Activated CD4-positive, CD25-positive, alpha-beta regulatory T cell (primary cell): ENCODE measurements at regions not wholly inside any gene's neighbourhood (a gene's known extent, or its start where the extent isn't known, plus 50 kb on each side); places are given as distances from the start of the nearest gene placed in this dataset.

Source experiments
- DNase-seq, 4 experiments: peaks; one replicate each; lab custom pipeline; 2025; lab: John Stamatoyannopoulos, UW

GRCh38 chr6:165913676-165914570 lies 250.9 kb upstream of the PDE10A start:
- no peak for DNase-seq

- no peak for DNase-seq
These were observed 247.3 kb upstream of the PDE10A start for GRCh38 chr6:165910184-165910966.

- no peak for DNase-seq
These were observed 243.7 kb upstream of the PDE10A start for GRCh38 chr6:165906736-165907135.

GRCh38 chr6:165905744-165906143 lies 242.7 kb upstream of the PDE10A start:
- no peak for DNase-seq

- no peak for DNase-seq
These were observed 237.9 kb upstream of the PDE10A start for GRCh38 chr6:165900970-165901369.

GRCh38 chr6:165899611-165900010 lies 236.6 kb upstream of the PDE10A start:
- DNase-seq, result no peak

GRCh38 chr6:165895421-165896165 lies 232.6 kb upstream of the PDE10A start:
- no peak for DNase-seq

GRCh38 chr6:165894171-165894825 lies 231.3 kb upstream of the PDE10A start:
- DNase-seq, result no peak

GRCh38 chr6:165893431-165893830 lies 230.4 kb upstream of the PDE10A start:
- DNase-seq, result no peak

GRCh38 chr6:165891320-165891719 lies 228.3 kb upstream of the PDE10A start:
- DNase-seq, result no peak

GRCh38 chr6:165890404-165890735 lies 227.3 kb upstream of the PDE10A start:
- DNase-seq, result no peak

GRCh38 chr6:165889636-165890403 lies 226.8 kb upstream of the PDE10A start:
- DNase-seq, result no peak

GRCh38 chr6:165886169-165886568 lies 223.1 kb upstream of the PDE10A start:
- no peak for DNase-seq

GRCh38 chr6:165884813-165885765 lies 222.0 kb upstream of the PDE10A start:
- peak; percentile 9 to 48 (median 26) for DNase-seq

- DNase-seq, result no peak
These were observed 221.0 kb upstream of the PDE10A start for GRCh38 chr6:165883851-165884640.

- DNase-seq, result no peak
These were observed 218.8 kb upstream of the PDE10A start for GRCh38 chr6:165881806-165882205.

- DNase-seq, result no peak
These were observed 217.6 kb upstream of the PDE10A start for GRCh38 chr6:165880686-165881085.

- no peak for DNase-seq
These were observed 214.7 kb upstream of the PDE10A start for GRCh38 chr6:165877773-165878172.

- DNase-seq, result no peak
These were observed 214.2 kb upstream of the PDE10A start for GRCh38 chr6:165877192-165877591.
